ENCODE measurements at regions not wholly inside any gene's neighbourhood (a gene's known extent, or its start where the extent isn't known, plus 50 kb on each side); places are given as distances from the start of the nearest gene placed in this dataset.

DNA sequence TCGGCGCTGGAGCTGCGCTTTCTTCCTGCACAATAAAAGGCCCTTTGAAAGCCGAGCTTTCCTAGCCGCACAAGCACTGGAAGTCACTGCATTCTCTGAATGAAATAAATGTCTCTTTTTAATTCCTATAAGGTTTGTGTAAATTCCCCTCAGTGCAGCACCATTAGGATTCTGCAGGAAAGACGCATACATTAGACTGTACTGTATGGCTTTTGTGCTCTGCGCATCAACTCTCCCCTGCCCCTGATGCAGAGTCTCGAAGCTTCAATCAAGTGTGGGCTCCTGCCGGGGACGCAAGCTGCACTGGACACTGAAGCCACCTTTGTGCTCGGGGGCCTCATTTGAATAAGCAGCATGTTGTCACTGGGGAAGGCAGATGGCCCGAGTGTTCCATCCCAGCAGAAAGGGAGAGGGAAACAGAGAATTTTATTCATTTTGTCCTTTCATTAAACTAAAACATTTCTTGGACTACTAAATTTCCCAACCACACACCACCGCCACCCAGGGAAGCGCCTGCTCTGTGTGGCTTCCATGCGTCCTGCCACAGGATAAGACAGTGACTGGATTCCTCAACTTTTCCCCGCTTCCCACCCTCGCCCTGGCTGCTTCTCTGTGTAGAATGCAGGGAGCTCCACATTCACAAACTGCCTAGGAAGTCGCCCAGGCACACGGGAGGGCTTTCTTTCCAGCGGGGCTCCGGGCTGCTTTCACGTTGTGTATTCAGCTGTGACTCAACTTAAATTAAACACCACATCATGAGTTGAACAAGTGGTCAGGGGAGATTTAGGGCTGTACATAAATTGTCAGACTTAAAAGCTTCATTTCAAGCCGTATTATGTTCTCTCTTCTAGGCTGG, 635.4 kb downstream of the IRX1 start:
- Histone ChIP-seq H3K18ac (ENCODE audit: insufficient read length, low read depth, low read length) (no peak overlapping the region), H3K9me3 (ENCODE audit: control insufficient read depth, low read depth, low read length) (no peaks in the 10 kb centered on the region), H3K4me1 (ENCODE audit: insufficient read depth, low read length) (no peaks in the 10 kb centered on the region; the same call in 1 of the 2 replicates), H4K20me1 (ENCODE audit: control insufficient read depth, insufficient read depth, insufficient read length) (no peaks in the 10 kb centered on the region), H3K27ac (ENCODE audit: insufficient read length, low read depth, low read length) (no peak overlapping the region), H3K27me3 (ENCODE audit: insufficient read depth, low read length) (no peaks in the 10 kb centered on the region), H3T11ph (ENCODE audit: low read length) (no peak overlapping the region), H3K56ac (ENCODE audit: insufficient read length, low read depth, low read length) (no peak overlapping the region), H2AFZ (ENCODE audit: low read length) (no peak overlapping the region), H3K23ac (ENCODE audit: insufficient read length, low read depth, low read length) (no peak overlapping the region), H3K79me2 (ENCODE audit: insufficient read depth, low read length) (no peaks in the 10 kb centered on the region), H4K91ac (ENCODE audit: insufficient read length, low read depth, low read length) (no peak overlapping the region), H2BK12ac (ENCODE audit: insufficient read length, low read depth, low read length) (no peak overlapping the region), H3K4ac (ENCODE audit: low read depth, low read length) (no peak overlapping the region), H2BK5ac (ENCODE audit: insufficient read length, low read length) (no peak overlapping the region), H3K14ac (ENCODE audit: insufficient read depth, low read length) (no peak overlapping the region), H3K23me2 (ENCODE audit: insufficient read length, low read depth, low read length, poor library complexity, severe bottlenecking) (no peaks in the 10 kb centered on the region), H3K4me2 (ENCODE audit: insufficient read depth, insufficient read length, low read length) (no peak overlapping the region), H3K79me1 (ENCODE audit: insufficient read depth, low read depth, low read length, poor library complexity, severe bottlenecking) (no peaks in the 10 kb centered on the region), H4K8ac (replicated peaks; ENCODE audit: insufficient read length, low read depth, low read length) (no peak overlapping the region), H2AK5ac (ENCODE audit: insufficient read length, low read length) (no peak overlapping the region), H3K9ac (ENCODE audit: extremely low read depth, insufficient read length, low read length) (no peak overlapping the region), H4K5ac (ENCODE audit: insufficient read length, low read depth, low read length) (no peak overlapping the region), H2BK120ac (ENCODE audit: low read depth, low read length, poor library complexity, severe bottlenecking) (no peak overlapping the region), H2BK15ac (ENCODE audit: low read depth, low read length) (no peak overlapping the region), H2BK20ac (ENCODE audit: low read depth, low read length, poor library complexity, severe bottlenecking) (no peak overlapping the region)
- peaks cover 27% of the 10 kb centered on the region for H3K27me3 Mint-ChIP-seq (ENCODE audit: low read depth)
- no CpG with 5 or more reads among the region's 23 CpGs for WGBS (ENCODE audit: extremely low coverage, insufficient read length, low lambda C conversion rate)
- H3K27ac Mint-ChIP-seq: no peak overlapping the region
- DNase-seq: no peak
- H3K4me1 Mint-ChIP-seq: peaks cover 19 to 20% of the 10 kb centered on the region in 2 experiments
- H3K36me3 Mint-ChIP-seq (ENCODE audit: insufficient read depth in 1 of 3, low read depth in 3 of 3): peaks cover 1 to 18% (median 11%) of the 10 kb centered on the region in 3 experiments; a peak in 6 of 7 replicates
- no peak overlapping the region; a peak in 1 of 5 replicates for H3K4me3 Mint-ChIP-seq
- no peak for TF ChIP-seq CTCF (conservative IDR thresholded peaks at IDR 0.05)
- peaks cover 11 to 14% of the 10 kb centered on the region in 2 experiments for H3K9me3 Mint-ChIP-seq

Measured in H9 (cell line).